Neural progenitor cell (in vitro differentiated cells): ENCODE measurements at regions not wholly inside any gene's neighbourhood (a gene's known extent, or its start where the extent isn't known, plus 50 kb on each side); places are given as distances from the start of the nearest gene placed in this dataset.

Experiments
- CTCF ChIP-seq: fragments of 200-600 bp; sonication (generic); IDR thresholded peaks from 2 replicates; pipeline ENCODE4 v1.5.1; 2017; ENCODE audit warnings: antibody characterized with exemption, mild to moderate bottlenecking
- EZH2 ChIP-seq: fragments of 200-600 bp; sonication (generic); IDR thresholded peaks from 2 replicates; pipeline ENCODE4 v1.6.1; 2017; ENCODE audit warnings: antibody characterized with exemption, mild to moderate bottlenecking, moderate library complexity

DNA sequence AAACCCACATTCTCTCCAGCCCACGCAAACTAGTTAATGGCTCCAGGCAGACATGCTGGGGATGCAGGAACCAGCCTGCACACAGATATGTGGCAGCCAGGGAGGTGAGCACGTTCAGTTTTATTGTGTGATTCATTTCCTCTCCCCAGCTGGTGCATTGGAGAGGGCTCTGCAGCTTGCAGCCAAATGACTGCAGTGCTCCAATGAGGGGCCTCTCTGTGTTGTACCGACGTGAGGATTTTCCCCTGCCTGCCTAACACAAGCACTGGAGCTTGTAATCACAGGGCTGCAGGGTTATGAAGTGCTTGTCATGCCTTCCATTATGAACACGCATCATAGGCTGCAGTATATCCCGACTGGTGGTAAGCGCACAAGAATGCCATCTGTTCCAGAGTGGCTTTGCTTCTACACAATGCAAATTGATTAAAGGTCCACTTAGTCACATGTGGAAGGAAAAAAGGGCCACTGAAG, 92.3 kb upstream of the THUMPD2 start:
- TF ChIP-seq CTCF (no peak), EZH2 (no peak)
